ENCODE measurements at regions not wholly inside any gene's neighbourhood (a gene's known extent, or its start where the extent isn't known, plus 50 kb on each side); places are given as distances from the start of the nearest gene placed in this dataset.
"Not testable (repeated sequence)": the region's sequence is repeated elsewhere in the genome, so short reads cannot be mapped to it uniquely, and the experiment has no call there.

DNA sequence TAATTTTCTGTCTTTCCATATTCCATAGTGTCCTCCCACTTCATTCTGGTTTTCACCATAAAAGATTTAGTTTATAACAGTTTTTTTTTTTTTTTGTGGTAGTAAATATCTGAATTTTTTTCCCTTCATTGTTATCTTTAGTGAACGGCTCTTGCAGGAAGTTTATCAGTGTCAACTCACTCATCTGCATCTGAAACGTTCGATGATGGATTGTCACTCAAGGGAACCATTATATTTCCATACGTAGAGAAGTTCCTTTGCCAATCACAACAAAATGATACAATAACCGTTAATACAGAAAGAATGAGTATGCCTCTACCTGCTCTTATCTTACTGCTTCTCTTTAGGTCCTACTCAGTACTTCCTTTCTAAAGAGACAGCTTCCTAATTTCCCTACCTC, 651.2 kb upstream of the KCNMB2 start:
- DNase-seq: no peak

DNA sequence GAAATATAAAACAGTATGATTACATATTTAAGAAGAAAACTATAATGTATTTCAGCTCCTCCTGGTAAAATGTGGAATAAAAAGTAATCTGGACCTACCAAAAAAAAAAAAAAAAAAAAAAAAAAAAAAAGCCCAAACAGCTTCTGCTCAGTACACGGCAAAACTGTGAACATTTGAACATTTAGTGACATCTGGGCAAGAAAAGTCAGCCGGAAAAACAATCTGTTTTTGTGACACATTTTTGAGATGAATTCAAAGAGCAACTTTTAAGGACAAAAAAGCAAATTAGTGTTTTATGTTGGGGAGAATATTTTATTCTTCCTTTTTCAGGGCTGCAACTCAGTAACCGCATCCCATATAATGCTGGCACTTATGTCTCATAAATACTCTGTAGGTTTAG, 649.7 kb upstream of the KCNMB2 start:
- DNase-seq: no peak

GRCh38 chr3:177887475-177887874, 648.8 kb upstream of the KCNMB2 start:
- DNase-seq: no peak

DNA sequence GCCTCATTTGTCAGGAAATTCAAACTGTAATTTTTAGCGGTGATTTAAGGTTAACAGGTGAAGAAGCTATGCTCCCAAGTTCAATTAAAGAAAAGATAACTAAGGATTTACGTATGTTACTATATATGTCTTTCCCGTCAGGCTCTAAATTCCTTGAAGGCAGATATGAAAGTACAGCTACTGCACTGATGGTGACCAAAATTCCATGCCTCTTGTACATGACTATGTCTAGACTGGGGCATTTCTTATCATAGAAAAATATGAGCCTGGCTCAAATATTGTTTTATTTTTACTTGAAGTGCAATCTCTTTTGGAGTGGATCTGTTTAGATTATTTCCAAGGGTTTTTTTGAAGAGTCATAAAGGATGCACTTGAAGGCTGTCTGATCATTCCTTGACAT, 647.1 kb upstream of the KCNMB2 start:
- DNase-seq: no peak

GRCh38 chr3:177889652-177890358, 646.4 kb upstream of the KCNMB2 start:
- no peak for DNase-seq

DNA sequence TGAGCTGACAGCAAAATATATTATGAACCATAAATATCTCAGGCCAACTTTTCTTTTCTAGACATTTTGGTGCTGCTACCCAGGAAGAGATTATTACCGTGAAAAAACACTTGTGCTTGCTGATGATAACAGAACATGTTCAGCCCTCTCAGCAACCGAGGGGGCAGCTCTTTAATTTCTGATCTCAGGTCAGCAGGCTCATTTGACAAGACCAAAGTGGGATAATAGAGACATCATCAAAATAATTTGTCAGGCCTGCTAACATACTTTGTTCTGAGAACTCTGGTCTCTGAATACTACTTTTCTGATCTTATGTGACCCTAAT, 645.9 kb upstream of the KCNMB2 start:
- no peak for DNase-seq

GRCh38 chr3:177891569-177891968, 644.7 kb upstream of the KCNMB2 start:
- not testable (repeated sequence) for DNase-seq

- no peak for DNase-seq
Observed at GRCh38 chr3:177893331-177893730, 642.9 kb upstream of the KCNMB2 start.

DNA sequence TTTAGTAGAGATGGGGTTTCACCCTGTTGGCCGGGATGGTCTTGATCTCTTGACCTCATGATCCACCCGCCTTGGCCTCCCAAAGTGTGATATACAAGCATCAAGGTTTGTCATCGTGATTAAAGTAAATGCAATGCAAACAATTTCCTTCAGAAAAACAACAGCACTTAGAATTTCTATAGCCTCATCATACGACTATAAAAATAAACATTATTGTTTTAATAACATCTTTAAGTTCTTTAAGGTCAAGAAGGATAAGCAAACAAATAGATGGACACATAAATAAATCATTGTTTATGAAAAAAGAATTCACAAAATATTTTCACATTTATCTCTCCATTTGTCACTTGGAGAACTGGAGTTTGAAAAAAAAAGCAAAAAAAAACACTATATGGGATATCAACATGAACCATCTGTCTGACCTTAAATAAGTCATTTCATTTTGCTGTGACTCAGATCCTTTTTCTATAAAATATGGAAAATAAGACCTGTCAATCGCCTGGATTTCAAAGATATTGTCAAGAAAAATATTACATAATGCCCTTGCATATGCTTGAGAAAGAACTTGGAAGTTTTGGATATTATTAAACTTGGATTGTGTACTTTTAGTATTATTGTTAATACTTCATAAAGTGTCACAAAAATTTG, 642.0 kb upstream of the KCNMB2 start:
- DNase-seq: no peak

GRCh38 chr3:177898185-177898584, 638.1 kb upstream of the KCNMB2 start:
- DNase-seq: no peak

- no peak for DNase-seq
Observed at GRCh38 chr3:177899275-177900067, 636.8 kb upstream of the KCNMB2 start.

GRCh38 chr3:177902876-177903275, 633.4 kb upstream of the KCNMB2 start:
- DNase-seq: no peak

DNA sequence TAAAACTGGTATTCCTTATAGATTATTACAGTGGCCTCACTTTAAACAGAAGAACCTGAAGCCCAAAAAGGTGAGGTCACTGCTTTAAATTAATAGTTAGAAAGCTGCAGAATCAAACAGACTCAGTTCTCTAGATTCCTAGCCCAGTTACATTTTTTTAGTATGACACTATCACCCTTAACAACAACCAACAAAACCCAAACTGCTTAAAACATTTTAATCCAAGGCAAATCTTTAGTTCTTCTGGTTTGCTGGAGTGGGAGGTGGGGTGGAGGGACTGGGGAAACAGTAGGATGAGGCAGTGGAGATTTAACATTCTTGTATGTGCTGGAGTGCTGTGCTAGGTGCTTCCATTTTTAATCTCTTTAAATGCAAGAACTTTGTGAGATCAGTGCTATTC, 631.6 kb upstream of the KCNMB2 start:
- no peak for DNase-seq

DNA sequence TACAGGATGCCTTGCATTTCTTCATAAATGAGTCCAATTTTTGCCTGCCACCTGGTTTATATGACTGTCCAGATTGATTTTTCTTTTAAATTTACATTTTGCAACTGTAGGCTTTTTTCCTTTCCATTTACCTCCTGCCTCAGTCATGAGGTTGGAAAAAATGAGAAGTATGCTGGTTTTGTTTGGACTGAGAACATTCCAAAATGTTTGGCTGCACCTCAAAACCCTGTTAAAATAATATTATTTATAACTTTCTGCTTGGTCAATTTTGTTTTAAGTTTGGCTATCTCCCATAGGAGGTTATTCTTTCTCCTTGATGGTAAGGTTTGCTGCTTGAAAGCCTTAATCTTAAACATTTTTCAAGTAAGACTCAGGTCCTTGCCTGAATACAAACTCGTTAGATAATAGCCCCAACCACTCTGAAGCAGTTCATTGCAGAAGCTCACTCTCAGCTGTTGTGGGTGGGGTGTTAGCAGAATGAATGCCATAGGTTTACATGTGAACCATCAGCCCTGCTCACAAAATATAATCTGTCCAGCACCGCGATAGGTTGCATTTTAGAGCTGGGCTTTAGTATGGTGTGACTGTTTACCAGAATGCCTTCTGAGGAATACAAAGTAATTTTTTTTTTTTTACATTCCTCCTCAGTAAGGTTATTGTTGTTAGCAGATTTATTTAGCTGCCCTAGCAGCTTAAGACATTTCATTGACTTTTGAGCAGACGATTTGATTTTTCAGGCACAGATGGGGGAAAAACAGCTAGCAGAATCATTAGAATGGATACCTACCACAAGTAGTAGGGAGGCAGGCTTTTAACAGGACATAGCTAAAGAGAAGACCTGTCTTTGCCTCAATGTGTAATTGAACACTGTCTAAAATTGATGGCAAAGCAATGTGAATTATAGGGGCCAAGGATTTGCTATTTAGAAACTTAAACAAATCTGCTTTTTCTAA, 630.8 kb upstream of the KCNMB2 start:
- DNase-seq: no peak

DNA sequence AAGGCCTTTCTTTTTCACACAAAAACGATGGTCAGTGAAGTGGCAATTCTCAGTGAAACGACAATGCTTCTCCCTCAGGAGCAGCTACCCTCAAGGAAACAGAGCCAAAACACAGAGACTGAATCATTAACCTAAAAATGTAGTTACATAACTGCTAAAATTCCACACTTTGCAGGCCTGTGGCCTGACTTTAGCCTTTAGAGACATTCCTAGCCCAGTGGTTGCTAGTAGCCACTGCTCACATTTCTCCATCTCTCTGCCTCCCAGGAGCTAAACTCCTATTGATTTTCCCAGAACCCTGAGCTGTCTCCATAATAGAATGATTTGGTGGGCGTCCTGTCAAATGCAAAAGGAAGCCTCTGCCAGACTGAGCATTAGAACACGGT, 630.1 kb upstream of the KCNMB2 start:
- DNase-seq: no peak

- no peak for DNase-seq
Observed at GRCh38 chr3:177906578-177907229, 629.5 kb upstream of the KCNMB2 start.

- DNase-seq: not testable (repeated sequence)
Observed at GRCh38 chr3:177909530-177909929, 626.7 kb upstream of the KCNMB2 start.

GRCh38 chr3:177914224-177914623, 622.0 kb upstream of the KCNMB2 start:
- no peak for DNase-seq

DNA sequence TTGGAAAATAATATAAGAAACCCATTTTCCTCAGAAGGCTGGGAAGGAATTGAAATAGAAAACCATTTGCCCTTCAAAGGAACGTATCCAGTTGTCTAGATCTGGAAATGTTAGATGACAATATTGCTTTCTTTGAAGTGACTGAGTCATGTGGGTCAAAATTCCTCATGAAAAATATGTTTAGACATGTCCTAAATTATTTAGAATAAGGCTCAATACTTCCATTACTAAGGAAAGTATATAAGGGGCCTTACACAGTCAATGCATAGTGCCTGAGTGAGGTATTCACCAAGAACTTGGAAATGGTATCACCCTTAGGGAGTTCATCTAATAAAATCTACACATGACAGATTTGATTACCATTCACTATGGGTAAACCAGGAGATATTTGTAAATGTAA, 619.8 kb upstream of the KCNMB2 start:
- DNase-seq: no peak

- no peak for DNase-seq
Observed at GRCh38 chr3:177917234-177917861, 618.9 kb upstream of the KCNMB2 start.

DNA sequence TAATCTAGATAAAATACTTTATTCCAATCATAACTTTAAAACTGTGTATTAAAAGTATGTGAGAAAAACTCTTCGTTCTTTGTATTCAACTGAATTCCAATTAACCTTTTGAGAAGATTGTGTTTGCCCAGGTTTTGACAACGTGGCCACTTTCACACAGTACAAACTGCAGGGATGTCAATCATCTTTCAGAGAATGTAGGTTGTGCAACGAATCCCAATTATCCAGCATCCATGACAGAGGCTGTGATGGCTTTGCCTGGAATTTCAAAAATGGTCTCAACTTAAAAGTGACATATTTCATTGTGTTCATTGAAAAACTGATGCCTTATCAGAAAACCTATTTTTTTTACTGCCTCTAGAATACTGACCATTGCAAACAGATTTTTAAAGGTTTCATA, 615.1 kb upstream of the KCNMB2 start:
- DNase-seq: no peak

DNA sequence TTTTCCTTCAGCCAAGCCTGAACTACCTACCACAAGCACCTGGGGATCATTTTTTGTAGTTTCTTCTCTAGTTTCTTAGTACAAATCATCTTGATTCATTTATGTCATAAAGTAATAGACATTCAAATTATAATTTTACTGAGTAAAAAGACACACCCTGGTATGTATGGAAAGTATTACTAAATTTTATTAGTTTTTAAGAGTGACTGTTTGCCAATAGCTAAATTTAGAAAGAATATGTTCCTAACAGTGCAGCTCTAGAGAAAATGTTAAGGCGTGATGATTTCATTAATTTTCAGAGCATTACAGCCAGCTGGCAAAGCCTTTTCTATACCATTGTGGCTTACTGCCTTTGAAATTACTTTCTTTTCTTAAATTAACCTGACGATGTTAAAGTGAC, 612.0 kb upstream of the KCNMB2 start:
- DNase-seq: no peak
